ENCODE measurements at regions not wholly inside any gene's neighbourhood (a gene's known extent, or its start where the extent isn't known, plus 50 kb on each side); places are given as distances from the start of the nearest gene placed in this dataset.

DNA sequence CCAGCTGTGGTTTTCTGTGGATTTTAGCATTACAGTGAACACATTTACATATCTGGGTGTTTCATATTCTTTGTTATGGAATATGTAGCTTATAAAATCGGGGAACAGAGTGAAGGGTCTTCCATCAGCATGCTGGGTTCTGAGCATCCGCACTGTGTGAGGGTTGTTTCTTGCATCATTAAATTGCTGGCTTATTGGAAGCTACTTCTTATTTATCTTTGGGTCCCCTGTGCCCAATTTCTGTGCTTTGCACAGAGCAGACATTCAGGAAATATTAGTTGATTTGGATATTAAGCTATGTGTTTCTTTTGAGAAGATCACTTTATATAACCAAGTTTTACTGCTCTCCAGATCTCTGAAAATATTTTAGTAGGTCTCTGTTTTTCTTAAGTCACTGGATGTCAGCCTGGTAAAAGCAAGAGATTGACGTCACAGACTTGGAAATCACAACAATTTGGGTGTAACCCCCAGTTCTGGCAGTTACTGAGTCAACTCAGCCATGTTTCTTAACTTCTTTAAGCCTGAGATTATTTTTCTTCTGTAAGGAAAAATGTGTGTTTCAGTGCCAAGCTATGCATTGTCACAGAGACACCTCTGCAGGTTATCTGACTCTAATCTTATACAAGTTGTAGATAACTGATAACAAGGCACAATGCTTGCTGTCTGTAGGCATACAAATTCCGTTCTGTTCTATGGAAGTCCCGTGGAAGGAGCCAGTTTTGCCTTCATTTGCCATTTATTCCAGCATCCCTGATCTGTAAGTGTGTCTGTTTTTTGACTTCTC lies 258.3 kb upstream of the KAZN start:
- H3K27me3 ChIP-seq (ENCODE audit: control insufficient read depth in 2 of 2, insufficient read depth in 2 of 2, low read length in 2 of 2) = no peaks in the 10 kb centered on the region
- intact Hi-C loops (cut with micrococcal nuclease) (no loop called here), dilution Hi-C loops (cut with MboI; ENCODE audit: extremely low pct_ligation_motif_present, low sequenced_read_pairs) (no loop called here)
- no peaks in the 10 kb centered on the region for H3K9me1 ChIP-seq (replicated peaks; ENCODE audit: control insufficient read depth, extremely low read depth, insufficient read depth, low read length)
- H3K79me2 ChIP-seq (ENCODE audit: control insufficient read depth, insufficient read depth, low read length) = no peaks in the 10 kb centered on the region
- no peaks in the 10 kb centered on the region for H3K36me3 ChIP-seq (ENCODE audit: control insufficient read depth in 2 of 2, extremely low read depth in 1 of 2, insufficient read depth in 2 of 2, low read length in 2 of 2)
- TF ChIP-seq MYC (IDR thresholded peaks at IDR 0.05; ENCODE audit: low read depth, low read length) (no peak), JUN (IDR thresholded peaks at IDR 0.05; ENCODE audit: borderline replicate concordance, insufficient read depth, insufficient read length, low read depth) (no peak), GATA2 (IDR thresholded peaks at IDR 0.05; ENCODE audit: insufficient read depth, insufficient read length, low read depth, low read length) (no peak), POLR2AphosphoS5 (IDR thresholded peaks at IDR 0.05; ENCODE audit: insufficient read depth, low read depth, low read length) (no peak), FOS (IDR thresholded peaks at IDR 0.05; ENCODE audit: borderline replicate concordance, insufficient read depth, low read length) (no peak), POLR2A (IDR thresholded peaks at IDR 0.05; ENCODE audit: low read depth, low read length) (no peak), EZH2 (IDR thresholded peaks at IDR 0.05; ENCODE audit: borderline replicate concordance, low read depth, low read length, severe bottlenecking) (no peak)
- TF ChIP-seq, protein P1, sequence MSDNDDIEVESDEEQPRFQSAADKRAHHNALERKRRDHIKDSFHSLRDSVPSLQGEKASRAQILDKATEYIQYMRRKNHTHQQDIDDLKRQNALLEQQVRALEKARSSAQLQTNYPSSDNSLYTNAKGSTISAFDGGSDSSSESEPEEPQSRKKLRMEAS (IDR thresholded peaks at IDR 0.05; ENCODE audit: insufficient read depth, insufficient read length) = no peak
- TF ChIP-seq, protein P2, sequence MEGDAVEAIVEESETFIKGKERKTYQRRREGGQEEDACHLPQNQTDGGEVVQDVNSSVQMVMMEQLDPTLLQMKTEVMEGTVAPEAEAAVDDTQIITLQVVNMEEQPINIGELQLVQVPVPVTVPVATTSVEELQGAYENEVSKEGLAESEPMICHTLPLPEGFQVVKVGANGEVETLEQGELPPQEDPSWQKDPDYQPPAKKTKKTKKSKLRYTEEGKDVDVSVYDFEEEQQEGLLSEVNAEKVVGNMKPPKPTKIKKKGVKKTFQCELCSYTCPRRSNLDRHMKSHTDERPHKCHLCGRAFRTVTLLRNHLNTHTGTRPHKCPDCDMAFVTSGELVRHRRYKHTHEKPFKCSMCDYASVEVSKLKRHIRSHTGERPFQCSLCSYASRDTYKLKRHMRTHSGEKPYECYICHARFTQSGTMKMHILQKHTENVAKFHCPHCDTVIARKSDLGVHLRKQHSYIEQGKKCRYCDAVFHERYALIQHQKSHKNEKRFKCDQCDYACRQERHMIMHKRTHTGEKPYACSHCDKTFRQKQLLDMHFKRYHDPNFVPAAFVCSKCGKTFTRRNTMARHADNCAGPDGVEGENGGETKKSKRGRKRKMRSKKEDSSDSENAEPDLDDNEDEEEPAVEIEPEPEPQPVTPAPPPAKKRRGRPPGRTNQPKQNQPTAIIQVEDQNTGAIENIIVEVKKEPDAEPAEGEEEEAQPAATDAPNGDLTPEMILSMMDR (IDR thresholded peaks at IDR 0.05; ENCODE audit: extremely low read depth in 1 of 2, insufficient read depth in 1 of 2, low read depth in 1 of 2, low read length in 2 of 2) = no peak
- H3K4me2 ChIP-seq (ENCODE audit: insufficient read depth, low read length) = no peak overlapping the region
- no TSS peak for BruUV-seq (replicated peaks)
- no peaks in the 10 kb centered on the region for H3K4me1 ChIP-seq (ENCODE audit: control insufficient read depth, extremely low read depth, insufficient read depth, low read length)
- no peak overlapping the region for H3K4me3 ChIP-seq (replicated peaks in 1 of 3; ENCODE audit: insufficient read depth in 1 of 3, low read depth in 1 of 3, low read length in 3 of 3)
- ChIA-PET CTCF (no interaction called here), POLR2A (no interaction called here)
- DNase-seq (ENCODE audit: low read depth, low spot score) = no peak
- no peak overlapping the region for H2AFZ ChIP-seq (ENCODE audit: low read depth, low read length)
- H3K9me3 ChIP-seq (replicated peaks; ENCODE audit: control insufficient read depth, insufficient read depth, low read length) = no peaks in the 10 kb centered on the region
- no peak overlapping the region for H3K9ac ChIP-seq (replicated peaks; ENCODE audit: extremely low read depth, insufficient read depth, low read length)
- FAIRE-seq = no peak
- no peak overlapping the region for H3K27ac ChIP-seq (ENCODE audit: insufficient read depth, low read depth, low read length)
- no peaks in the 10 kb centered on the region for H4K20me1 ChIP-seq (replicated peaks; ENCODE audit: control insufficient read depth, extremely low read depth, insufficient read depth, low read length)
